Pancreas (tissue), 10 donors: ENCODE measurements at regions not wholly inside any gene's neighbourhood (a gene's known extent, or its start where the extent isn't known, plus 50 kb on each side); places are given as distances from the start of the nearest gene placed in this dataset.

Source experiments
- ATAC-seq, 4 donors: fragments of 200-7000 bp; cut with Tn5 transposase; one replicate each; pipeline versions ENCODE4 v1.8.0 to v1.9.1; 2020; ENCODE audit warnings: mild to moderate bottlenecking in 4 of 4, moderate library complexity in 4 of 4
- DNase-seq, 6 donors: peaks; one replicate each; pipeline ENCODE4 v3.0.0-alpha.2; 2020
- FAIRE-seq: peaks from 2 replicates; lab custom pipeline; 2012; peaks lifted over from hg19 to GRCh38; lab: Jason Lieb, UNC
- H3K27ac ChIP-seq, 4 donors: fragments of 200-600 bp; sonication (generic); 1 replicate in 3 of 4; 2 replicates in 1 of 4; pipeline versions ENCODE4 v1.5.0 to v1.8.0; 2020
- H3K27me3 ChIP-seq, 4 donors: fragments of 200-600 bp; one replicate each; pipeline ENCODE4 v1.8.0; 2021
- H3K36me3 ChIP-seq, 3 donors: fragments of 200-600 bp; sonication (generic) in 1 of 3; one replicate each; pipeline versions ENCODE4 v1.5.0 to v1.8.0; 2020 to 2021
- H3K4me1 ChIP-seq, 3 donors: fragments of 200-600 bp; one replicate each; pipeline ENCODE4 v1.8.0; 2021
- H3K4me3 ChIP-seq, 4 donors: fragments of 200-600 bp; sonication (generic) in 2 of 4; one replicate each; pipeline versions ENCODE4 v1.5.0 to v1.8.0; 2020 to 2021
- H3K9me3 ChIP-seq, 4 donors: fragments of 200-600 bp; one replicate each; pipeline ENCODE4 v1.8.0; 2021
- CTCF ChIP-seq, 4 donors: fragments of 200-600 bp; sonication (generic) in 3 of 4; IDR thresholded peaks; one replicate each; pipeline versions ENCODE4 v1.5.0 to v1.8.0; 2021; ENCODE audit warnings: antibody characterized with exemption in 4 of 4
- WGBS, 2 donors: extraction: QIAGEN DNeasy Blood & Tissue Kit; methylation state at CpG; one replicate each; pipeline ENCODE4 v1.1.7; 2013; 5-methylcytosine and 5-hydroxymethylcytosine counted together
- intact Hi-C, 3 donors: fragments of 100-400 bp; cut with DNase I; formaldehyde crosslinking; loops; one replicate each; pipeline versions ENCODE4 v1.11.1 to v1.14.2; 2022
- donor health status: healthy with polysubstance abuse.
- donor health status: DM: no; HTN: no; CAD: no; lungs with moderate emphysema.
- donor health status: DM: no; HTN: no; CAD: no.
- donor health status: control.
- donor health status: control.
- donor health status: Bipolar disorder and iron deficiency.
- donor health status: DM: yes; HTN: yes; CAD: no.
- donor health status: DM: no; HTN: no; CAD: no.
- donor health status: DM: no; HTN: no; CAD: no.
- donor health status: DM: yes; HTN: yes; CAD: no.

- intact Hi-C loops, result no loop called here
These were observed 105.7 kb upstream of the VPREB1 start for GRCh38 chr22:22138915-22139314.

GRCh38 chr22:22137891-22138290 lies 106.7 kb upstream of the VPREB1 start:
- Histone ChIP-seq H3K4me3 (no peak overlapping the region), H3K4me1 (no peaks in the 10 kb centered on the region), H3K36me3 (no peaks in the 10 kb centered on the region), H3K27ac (no peak overlapping the region), H3K27me3 (peaks cover 0 to 10% (median 1%) of the 10 kb centered on the region in 4 donors), H3K9me3 (no peaks in the 10 kb centered on the region)
- intact Hi-C loops, result no loop called here
- DNase-seq (no peak), ATAC-seq (no peak), FAIRE-seq (no peak)
- WGBS, 2 donors, result 74 to 75% methylated on average over 2 of the region's 2 CpGs
- no peak for TF ChIP-seq CTCF (IDR thresholded peaks at IDR 0.05)

More at GRCh38 chr22:22138915-22139314, 105.7 kb upstream of the VPREB1 start:
- Histone ChIP-seq H3K36me3 (no peaks in the 10 kb centered on the region), H3K9me3 (no peaks in the 10 kb centered on the region), H3K27me3 (peaks cover 0 to 10% (median 1%) of the 10 kb centered on the region in 4 donors), H3K4me3 (no peak overlapping the region), H3K27ac (no peak overlapping the region), H3K4me1 (no peaks in the 10 kb centered on the region)
- 34 to 36% methylated on average over 1 of the region's 1 CpG for WGBS, 2 donors
- no peak for ATAC-seq
- no peak for FAIRE-seq
- no peak for DNase-seq
- TF ChIP-seq CTCF (IDR thresholded peaks at IDR 0.05), result no peak

GRCh38 chr22:22133910-22134309 lies 110.7 kb upstream of the VPREB1 start:
- intact Hi-C loops, result no loop called here
- DNase-seq (no peak), ATAC-seq (no peak), FAIRE-seq (no peak)
- Histone ChIP-seq H3K4me1 (no peaks in the 10 kb centered on the region), H3K27me3 (peaks cover 0 to 5% (median 1%) of the 10 kb centered on the region in 4 donors), H3K4me3 (no peak overlapping the region), H3K27ac (no peak overlapping the region), H3K9me3 (no peaks in the 10 kb centered on the region), H3K36me3 (no peaks in the 10 kb centered on the region)
- WGBS, 2 donors, result 78 to 83% methylated on average over 5 of the region's 5 CpGs
- TF ChIP-seq CTCF (IDR thresholded peaks at IDR 0.05), result no peak

GRCh38 chr22:22130953-22131608 lies 113.5 kb upstream of the VPREB1 start:
- H3K4me3 ChIP-seq, result no peak overlapping the region
- FAIRE-seq (no peak), ATAC-seq (no peak), DNase-seq (no peak)
- no peaks in the 10 kb centered on the region for H3K27me3 ChIP-seq
- no peaks in the 10 kb centered on the region for H3K4me1 ChIP-seq
- WGBS, 2 donors, result 49 to 57% methylated on average over 3 of the region's 3 CpGs
- H3K9me3 ChIP-seq, result no peaks in the 10 kb centered on the region
- H3K36me3 ChIP-seq, result no peaks in the 10 kb centered on the region
- TF ChIP-seq CTCF (IDR thresholded peaks at IDR 0.05), result no peak
- H3K27ac ChIP-seq, result no peak overlapping the region
- intact Hi-C loops, result no loop called here

- no peaks in the 10 kb centered on the region for H3K4me1 ChIP-seq
- no peaks in the 10 kb centered on the region for H3K36me3 ChIP-seq
- H3K27me3 ChIP-seq, result no peaks in the 10 kb centered on the region
- H3K9me3 ChIP-seq, result no peaks in the 10 kb centered on the region
- H3K27ac ChIP-seq, result no peak overlapping the region
- H3K4me3 ChIP-seq, result no peak overlapping the region
- ATAC-seq (no peak), DNase-seq (no peak), FAIRE-seq (no peak)
- 64 to 68% methylated on average over 3 of the region's 3 CpGs for WGBS, 2 donors
- intact Hi-C loops, result no loop called here
- TF ChIP-seq CTCF (IDR thresholded peaks at IDR 0.05), result no peak
These were observed 115.2 kb upstream of the VPREB1 start for GRCh38 chr22:22129387-22129786.
